ENCODE measurements at regions not wholly inside any gene's neighbourhood (a gene's known extent, or its start where the extent isn't known, plus 50 kb on each side); places are given as distances from the start of the nearest gene placed in this dataset.
"Not testable (repeated sequence)": the region's sequence is repeated elsewhere in the genome, so short reads cannot be mapped to it uniquely, and the experiment has no call there.

GRCh38 chr5:98200726-98201541, 572.5 kb upstream of the RGMB start:
- no peak for ATAC-seq
- Mint-ChIP-seq H3K9me3 (no peaks in the 10 kb centered on the region), H3K4me1 (no peaks in the 10 kb centered on the region), H3K27ac (peak overlapping the region in 1 of 2 donors; percentile 65), H3K27me3 (no peaks in the 10 kb centered on the region), H3K4me3 (no peak overlapping the region)
- no peak for DNase-seq

- ATAC-seq (no peak), DNase-seq (no peak)
- H3K27me3 Mint-ChIP-seq: no peaks in the 10 kb centered on the region
- H3K27ac Mint-ChIP-seq: no peak overlapping the region
- H3K4me1 Mint-ChIP-seq: no peaks in the 10 kb centered on the region
- H3K9me3 Mint-ChIP-seq: no peaks in the 10 kb centered on the region
- no peak overlapping the region for H3K4me3 Mint-ChIP-seq
Observed at GRCh38 chr5:98204798-98205197, 568.7 kb upstream of the RGMB start.

DNA sequence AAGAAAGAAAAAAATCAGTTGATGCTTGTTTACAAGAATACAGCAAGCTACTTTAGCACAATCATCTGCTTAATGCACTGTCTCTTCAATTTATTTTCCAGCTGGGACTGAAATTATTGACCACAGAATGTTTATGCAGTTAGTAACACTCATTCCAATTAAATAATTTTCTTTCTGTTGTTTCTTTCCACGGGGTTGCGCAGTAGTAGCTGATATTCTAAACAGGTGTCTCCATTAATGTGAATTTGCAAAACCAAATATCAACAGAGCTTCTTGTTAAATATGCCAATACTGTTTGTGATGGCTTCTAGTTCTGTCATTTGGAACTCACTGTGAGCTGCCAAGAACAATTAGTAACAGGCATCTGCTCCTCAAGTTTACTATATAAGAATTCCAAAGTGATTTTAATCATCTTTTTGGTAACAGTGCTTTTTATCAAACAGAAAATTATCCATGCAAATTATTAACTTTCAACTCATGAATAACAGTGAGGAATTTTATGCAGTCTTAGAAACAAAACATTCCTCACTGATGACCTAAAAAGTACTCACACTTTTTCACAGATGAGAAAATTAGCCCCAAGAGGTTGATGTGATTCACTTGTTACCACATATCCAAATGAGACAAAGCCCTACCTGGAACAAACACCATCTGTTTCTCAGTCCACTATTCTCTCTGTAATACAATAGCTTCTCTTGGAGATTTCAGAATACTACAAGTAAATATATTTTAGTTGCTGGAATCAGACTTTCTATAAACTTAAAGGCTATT, 567.6 kb upstream of the RGMB start:
- no peak overlapping the region for H3K4me3 Mint-ChIP-seq
- H3K4me1 Mint-ChIP-seq: no peaks in the 10 kb centered on the region
- DNase-seq (no peak), ATAC-seq (no peak)
- H3K27ac Mint-ChIP-seq: no peak overlapping the region
- H3K9me3 Mint-ChIP-seq: no peaks in the 10 kb centered on the region
- H3K27me3 Mint-ChIP-seq: no peaks in the 10 kb centered on the region

- DNase-seq: no peak
- Mint-ChIP-seq H3K27ac (no peak overlapping the region), H3K4me1 (no peaks in the 10 kb centered on the region), H3K4me3 (no peak overlapping the region), H3K27me3 (no peaks in the 10 kb centered on the region), H3K9me3 (no peaks in the 10 kb centered on the region)
- no peak for ATAC-seq
Observed at GRCh38 chr5:98206566-98206965, 566.9 kb upstream of the RGMB start.

DNA sequence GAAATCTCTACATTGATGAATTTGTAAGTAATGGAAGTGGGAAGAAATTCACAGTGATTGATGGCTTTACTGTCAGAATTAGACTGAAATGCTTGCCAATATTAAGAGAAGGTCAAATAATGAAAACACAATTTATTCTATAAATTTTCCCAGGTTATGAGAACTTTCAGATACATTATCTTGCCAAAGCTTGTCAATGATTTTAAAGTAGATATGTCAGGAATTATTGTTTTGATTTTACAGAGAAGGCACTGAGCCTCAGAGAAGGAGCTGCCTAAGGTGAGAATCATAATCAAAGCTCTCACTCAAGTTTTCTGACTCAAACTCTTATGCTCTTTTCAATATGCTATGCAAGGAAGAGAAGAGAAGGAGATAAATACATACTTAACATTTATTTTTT, 564.0 kb upstream of the RGMB start:
- H3K27me3 Mint-ChIP-seq: no peaks in the 10 kb centered on the region
- no peak overlapping the region for H3K4me3 Mint-ChIP-seq
- H3K4me1 Mint-ChIP-seq: no peaks in the 10 kb centered on the region
- ATAC-seq (no peak), DNase-seq (no peak)
- H3K27ac Mint-ChIP-seq: no peak overlapping the region
- no peaks in the 10 kb centered on the region for H3K9me3 Mint-ChIP-seq

DNA sequence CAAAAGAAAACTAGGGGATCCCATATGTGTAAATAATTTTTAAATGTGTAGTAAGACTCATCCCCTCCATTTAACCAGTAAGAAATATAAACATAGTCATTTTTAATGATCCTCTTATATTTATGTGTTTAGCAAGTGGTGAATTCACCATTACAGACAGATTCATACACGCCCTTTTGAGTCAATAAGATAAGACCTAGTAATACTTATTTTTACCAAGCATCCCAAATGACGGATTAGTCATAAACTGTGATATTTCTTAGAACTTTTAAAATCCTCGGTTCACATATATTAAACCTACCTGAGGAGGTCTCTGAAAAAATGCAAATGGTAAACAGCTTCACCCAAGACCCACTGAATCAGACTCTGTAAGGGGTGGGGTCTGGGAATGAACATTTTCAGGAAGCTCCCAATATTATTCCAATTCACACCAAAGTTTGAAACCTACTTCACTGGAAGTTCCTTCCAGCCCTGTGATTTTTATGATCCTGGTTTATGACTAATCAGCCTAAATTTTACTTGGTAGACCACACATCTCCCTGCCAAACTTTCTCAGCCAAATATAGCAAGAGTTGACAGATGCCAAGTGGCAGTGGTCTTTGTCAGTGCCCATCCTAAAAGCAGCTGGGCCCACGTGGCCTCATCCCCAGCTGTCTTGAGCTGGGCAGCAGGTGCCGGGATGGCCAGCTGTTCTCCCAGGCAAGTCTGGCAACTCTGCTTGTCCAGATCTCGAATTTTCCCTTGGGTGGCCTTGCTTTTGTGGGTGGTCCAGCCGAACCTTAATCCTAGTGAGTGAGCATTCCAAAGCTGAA, 559.0 kb upstream of the RGMB start:
- Mint-ChIP-seq H3K4me3 (no peak overlapping the region), H3K4me1 (no peaks in the 10 kb centered on the region), H3K9me3 (no peaks in the 10 kb centered on the region), H3K27ac (no peak overlapping the region), H3K27me3 (no peaks in the 10 kb centered on the region)
- no peak for DNase-seq
- no peak for ATAC-seq

GRCh38 chr5:98217138-98217537, 556.3 kb upstream of the RGMB start:
- Mint-ChIP-seq H3K9me3 (no peaks in the 10 kb centered on the region), H3K27me3 (no peaks in the 10 kb centered on the region), H3K4me1 (no peaks in the 10 kb centered on the region), H3K27ac (no peak overlapping the region), H3K4me3 (no peak overlapping the region)
- ATAC-seq (no peak), DNase-seq (no peak)

GRCh38 chr5:98218838-98219237, 554.6 kb upstream of the RGMB start:
- H3K27me3 Mint-ChIP-seq: no peaks in the 10 kb centered on the region
- no peak overlapping the region for H3K4me3 Mint-ChIP-seq
- DNase-seq (no peak), ATAC-seq (no peak)
- no peak overlapping the region for H3K27ac Mint-ChIP-seq
- peaks cover 0 to 5% of the 10 kb centered on the region in 2 donors for H3K9me3 Mint-ChIP-seq
- no peaks in the 10 kb centered on the region for H3K4me1 Mint-ChIP-seq

GRCh38 chr5:98227489-98227888, 546.0 kb upstream of the RGMB start:
- H3K27me3 Mint-ChIP-seq: no peaks in the 10 kb centered on the region

DNA sequence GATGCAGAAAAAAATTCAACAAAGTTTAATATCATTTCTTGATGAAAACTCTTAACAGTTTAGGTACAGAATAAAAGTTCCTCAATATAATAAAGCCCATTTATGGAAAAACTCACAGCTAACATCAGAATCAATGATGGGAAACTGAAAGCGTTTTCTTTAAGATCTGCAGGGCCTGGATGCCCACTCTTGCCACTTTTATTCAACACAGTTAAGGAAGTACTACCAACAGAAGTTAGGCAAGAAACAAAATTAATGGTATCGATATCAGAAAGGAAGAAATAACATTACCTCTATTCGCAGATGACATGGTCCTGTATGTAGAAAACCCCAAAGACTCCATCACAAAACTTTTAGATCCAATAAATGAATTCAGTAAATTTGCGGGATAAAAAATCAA, 542.4 kb upstream of the RGMB start:
- Mint-ChIP-seq H3K27me3 (no peaks in the 10 kb centered on the region), H3K9me3 (peaks cover 5 to 7% of the 10 kb centered on the region in 2 donors), H3K4me1 (no peaks in the 10 kb centered on the region), H3K27ac (no peak overlapping the region), H3K4me3 (no peak overlapping the region)
- ATAC-seq (peak; percentile 33), DNase-seq (no peak)

More at GRCh38 chr5:98227489-98227888, 546.0 kb upstream of the RGMB start:
- Mint-ChIP-seq H3K9me3 (peaks cover 5 to 16% of the 10 kb centered on the region in 2 donors), H3K4me1 (no peaks in the 10 kb centered on the region), H3K27ac (no peak overlapping the region), H3K4me3 (no peak overlapping the region)
- no peak for ATAC-seq
- no peak for DNase-seq

- H3K27ac Mint-ChIP-seq, H3K4me3 Mint-ChIP-seq, H3K4me1 Mint-ChIP-seq: not testable (repeated sequence)
Observed at GRCh38 chr5:98237794-98238193, 535.7 kb upstream of the RGMB start.

DNA sequence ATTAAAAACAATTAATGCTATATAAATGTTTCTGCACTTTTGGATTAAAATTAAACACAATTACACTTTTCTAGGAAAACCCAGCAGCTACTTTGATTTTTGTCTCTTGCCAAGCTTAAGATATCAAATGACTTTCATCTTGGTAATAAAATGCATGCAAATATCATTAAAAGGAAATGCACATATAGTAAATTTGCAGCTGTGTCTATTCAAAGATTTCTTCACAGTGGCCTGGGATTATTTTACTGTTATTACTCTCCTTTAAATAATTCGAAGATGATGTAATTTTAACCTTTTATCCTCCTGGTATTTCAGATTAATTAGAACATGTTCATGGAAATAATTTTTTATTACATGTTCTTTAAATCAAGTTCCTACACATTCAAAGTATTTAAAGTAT, 529.5 kb upstream of the RGMB start:
- no peaks in the 10 kb centered on the region for H3K4me1 Mint-ChIP-seq
- no peak overlapping the region for H3K4me3 Mint-ChIP-seq
- H3K9me3 Mint-ChIP-seq: no peaks in the 10 kb centered on the region
- no peak overlapping the region for H3K27ac Mint-ChIP-seq
- DNase-seq: no peak
- H3K27me3 Mint-ChIP-seq: no peaks in the 10 kb centered on the region
- no peak for ATAC-seq

More at GRCh38 chr5:98237794-98238193, 535.7 kb upstream of the RGMB start:
- not testable (repeated sequence) for DNase-seq, H3K27me3 Mint-ChIP-seq, ATAC-seq
- peaks cover 6 to 13% of the 10 kb centered on the region in 2 donors for H3K9me3 Mint-ChIP-seq

GRCh38 chr5:98248949-98249348, 524.5 kb upstream of the RGMB start:
- ATAC-seq: no peak
- no peak for DNase-seq

DNA sequence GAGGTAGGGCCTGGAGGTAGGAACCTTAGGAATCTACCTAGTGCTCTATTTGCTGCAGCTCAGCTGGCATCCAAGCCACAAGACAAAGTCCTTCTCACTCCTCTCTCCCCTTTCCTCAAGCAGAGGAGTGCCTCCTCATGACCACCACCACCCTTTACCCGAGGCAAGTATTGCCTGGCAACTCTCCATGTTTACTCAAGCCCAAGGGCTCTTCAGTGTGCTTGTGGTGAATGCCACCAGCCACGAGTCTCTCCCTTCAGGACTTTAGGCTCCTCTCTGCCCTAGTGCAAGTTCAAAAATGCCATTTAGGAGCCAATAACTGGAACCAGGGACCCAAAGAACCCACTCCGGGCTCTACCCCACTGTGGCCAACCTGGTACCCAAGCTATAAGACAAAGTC, 514.5 kb upstream of the RGMB start:
- Mint-ChIP-seq H3K4me3 (no peak overlapping the region), H3K9me3 (peaks cover 0 to 8% of the 10 kb centered on the region in 2 donors), H3K27ac (no peak overlapping the region), H3K27me3 (no peaks in the 10 kb centered on the region), H3K4me1 (no peaks in the 10 kb centered on the region)
- DNase-seq: no peak
- no peak for ATAC-seq

More at GRCh38 chr5:98248949-98249348, 524.5 kb upstream of the RGMB start:
- Mint-ChIP-seq H3K27me3 (no peaks in the 10 kb centered on the region), H3K9me3 (no peaks in the 10 kb centered on the region), H3K27ac (no peak overlapping the region), H3K4me1 (no peaks in the 10 kb centered on the region), H3K4me3 (no peak overlapping the region)

DNA sequence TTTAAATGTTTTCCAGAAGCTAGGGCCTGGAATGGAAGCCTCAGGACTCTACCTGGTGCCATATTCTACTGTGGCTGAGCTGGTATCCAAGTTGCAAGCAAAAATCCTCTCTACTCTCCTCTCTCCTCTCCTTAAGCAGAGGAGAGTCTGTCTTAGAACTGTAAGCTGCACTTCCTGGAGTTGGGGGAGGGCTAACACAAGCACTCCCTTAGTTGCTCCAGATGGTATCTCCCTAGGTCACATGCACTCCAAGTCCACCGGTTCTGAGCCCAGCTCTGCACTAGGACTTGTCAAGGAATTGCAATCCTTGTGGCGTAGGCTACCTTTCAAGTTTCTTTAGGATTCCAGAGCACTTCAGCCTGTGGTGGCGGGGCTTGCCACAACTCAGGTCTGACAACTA, 513.9 kb upstream of the RGMB start:
- no peak for ATAC-seq
- DNase-seq: no peak
- peaks cover 0 to 8% of the 10 kb centered on the region in 2 donors for H3K9me3 Mint-ChIP-seq

More for the DNA sequence above, 513.9 kb upstream of the RGMB start:
- Mint-ChIP-seq H3K27me3 (no peaks in the 10 kb centered on the region), H3K27ac (no peak overlapping the region), H3K4me1 (no peaks in the 10 kb centered on the region), H3K4me3 (no peak overlapping the region)
